ENCODE measurements at regions not wholly inside any gene's neighbourhood (a gene's known extent, or its start where the extent isn't known, plus 50 kb on each side); places are given as distances from the start of the nearest gene placed in this dataset.

DNA sequence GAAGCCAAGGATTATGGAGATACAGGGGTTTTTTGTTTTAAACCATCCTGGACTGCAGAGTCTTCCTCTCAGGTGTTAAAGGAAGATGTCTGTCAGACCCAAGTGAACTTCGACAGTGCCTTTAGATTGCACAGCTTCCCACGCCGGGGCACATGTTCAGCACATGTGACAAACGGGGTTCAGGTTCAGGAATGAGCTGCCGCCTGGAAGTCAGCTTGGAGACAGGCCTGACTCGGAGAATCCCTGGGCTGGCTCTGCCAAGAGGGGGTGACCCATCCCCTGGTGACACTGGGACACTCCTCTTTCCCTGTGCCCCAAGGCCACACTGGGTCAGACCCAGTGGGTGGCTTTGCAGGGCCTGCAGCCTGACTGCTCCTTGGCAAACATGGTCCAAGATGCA is 359.3 kb upstream of the SALL3 start:
- DNase-seq: no peak

DNA sequence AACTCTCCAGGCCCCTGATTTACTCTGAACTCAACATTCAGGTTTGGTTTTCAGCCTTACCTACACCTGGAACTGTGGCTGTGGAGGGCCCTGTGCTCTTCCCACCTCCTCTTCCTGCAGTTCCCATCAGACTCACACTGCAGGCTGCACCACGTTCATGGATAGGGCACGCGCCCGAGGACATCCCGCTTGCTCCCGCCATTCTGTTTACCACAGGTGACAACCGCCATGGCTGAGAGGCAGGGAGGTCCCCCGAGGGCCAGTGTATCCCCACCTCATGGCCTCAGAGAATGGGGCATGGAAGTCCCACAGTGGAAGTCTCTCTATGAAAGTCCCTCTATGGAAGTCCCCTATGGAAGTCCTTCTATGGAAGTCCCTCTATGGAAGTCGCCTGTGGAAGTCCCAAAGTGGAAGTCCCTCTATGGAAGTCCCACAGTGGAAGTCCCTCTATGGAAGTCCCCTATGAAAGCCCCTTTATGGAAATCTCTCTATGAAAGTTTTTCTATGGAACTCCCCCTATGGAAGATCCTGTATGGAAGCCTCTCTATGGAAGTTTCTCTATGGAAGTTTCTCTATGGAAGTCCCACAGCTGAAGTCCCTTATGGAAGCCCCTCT is 358.4 kb upstream of the SALL3 start:
- no peak for DNase-seq

DNA sequence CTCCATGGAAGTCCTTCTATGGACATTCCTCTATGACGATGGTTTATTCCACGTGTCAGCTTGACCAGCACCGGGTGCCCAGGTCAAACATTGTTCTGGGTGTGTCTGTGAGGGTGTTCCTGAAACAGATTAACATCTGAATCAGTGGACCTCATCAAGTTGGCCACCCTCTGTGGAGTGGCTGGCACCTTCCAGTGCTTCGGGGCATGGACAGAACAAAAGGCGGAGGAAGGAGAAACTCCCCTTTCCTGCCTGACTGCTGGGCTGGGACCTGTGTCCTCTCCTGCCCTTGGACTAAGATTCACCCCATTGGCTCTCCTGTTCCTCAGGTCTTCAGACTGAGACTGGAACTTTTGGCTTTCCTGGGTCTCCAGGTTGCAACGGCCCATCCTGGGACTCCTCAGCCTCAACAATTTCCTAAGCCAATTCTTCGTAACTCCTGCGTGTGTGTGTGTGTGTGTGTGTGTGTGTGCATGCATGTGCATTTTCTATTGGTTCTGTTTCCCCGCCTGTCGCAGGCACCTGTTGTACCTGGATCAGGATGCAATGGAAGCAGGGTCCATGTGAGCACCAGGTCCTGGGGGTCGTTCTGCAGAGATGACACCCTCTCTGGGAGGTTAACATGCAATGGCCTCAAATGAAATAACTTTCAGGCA is 357.2 kb upstream of the SALL3 start:
- DNase-seq: no peak

DNA sequence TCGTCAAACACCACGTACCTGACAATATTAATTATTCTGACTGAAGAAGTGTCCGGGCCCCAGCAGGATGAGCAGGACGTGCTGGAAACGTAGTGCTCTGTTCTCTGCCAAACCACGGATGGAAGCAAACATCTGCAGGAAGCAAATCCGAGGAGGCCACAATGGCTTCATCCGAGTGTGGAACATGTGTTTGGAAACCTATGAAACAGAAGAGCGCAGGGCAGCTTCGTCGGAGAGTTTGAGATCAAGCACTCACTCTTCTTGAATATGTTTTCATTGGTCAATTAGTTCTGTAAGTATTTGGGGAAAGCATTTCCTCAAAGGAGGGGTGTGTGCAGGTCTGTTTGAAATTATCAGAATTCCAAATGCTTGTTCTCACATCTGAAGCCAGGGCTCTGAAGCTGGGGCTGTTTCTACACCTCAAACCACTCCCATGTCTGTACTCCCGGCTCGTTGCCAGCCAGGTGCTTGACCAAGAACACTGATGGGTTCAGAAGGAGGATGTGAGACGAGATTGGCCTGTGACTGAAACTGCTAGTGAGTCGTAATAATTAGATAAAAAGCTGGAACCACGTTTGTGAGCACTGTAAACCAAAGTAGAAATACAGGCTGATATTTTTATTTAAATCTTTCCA is 356.6 kb upstream of the SALL3 start:
- DNase-seq: no peak

DNA sequence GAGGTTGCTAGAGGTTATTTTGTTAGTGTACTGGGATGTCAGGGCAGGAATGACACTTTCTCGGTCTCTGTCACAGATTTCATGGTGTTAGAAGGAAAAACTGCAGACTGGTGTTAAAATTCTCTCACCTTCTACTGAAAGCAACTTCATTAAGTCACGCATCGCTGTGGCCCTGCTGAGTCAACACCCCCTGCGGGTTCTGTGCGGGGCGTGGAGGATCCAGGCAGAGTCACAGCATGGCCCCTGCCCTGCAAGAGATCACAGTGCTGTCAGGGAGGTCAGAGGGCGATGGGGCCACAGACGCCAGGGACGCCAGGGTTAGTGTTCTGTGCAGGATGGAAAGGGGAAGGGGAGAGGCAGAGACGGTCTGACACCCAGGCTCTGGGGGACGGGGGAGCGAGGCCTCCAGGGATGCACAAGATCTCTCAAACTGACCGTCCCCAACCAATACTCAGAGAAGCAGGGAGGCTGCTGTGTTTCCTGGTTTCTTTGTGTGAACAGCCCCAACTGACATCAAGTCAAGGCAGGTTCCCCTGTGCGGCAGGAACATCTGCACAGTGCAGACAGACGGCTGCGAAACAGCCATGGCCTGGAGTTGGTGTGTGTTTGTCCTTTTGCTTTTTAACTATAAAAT is 354.9 kb upstream of the SALL3 start:
- DNase-seq: no peak

DNA sequence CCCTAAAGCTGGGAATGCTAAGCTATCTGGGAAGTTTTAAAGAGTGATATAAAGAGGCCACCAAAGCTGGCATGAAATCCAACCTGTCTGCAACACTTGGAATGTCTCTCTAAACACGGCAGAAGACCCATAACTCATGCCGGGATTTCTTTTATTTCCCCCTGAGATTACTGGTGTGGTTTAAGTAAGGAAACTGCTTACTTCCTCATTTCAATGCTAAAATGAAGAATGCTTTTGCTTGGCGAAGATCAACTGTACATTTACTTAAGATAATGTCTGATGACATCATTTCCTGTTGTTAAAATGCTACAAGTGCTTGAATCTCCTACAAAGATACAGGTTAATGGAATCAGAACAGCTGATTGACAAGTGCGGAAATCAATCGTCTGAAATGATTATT is 353.8 kb upstream of the SALL3 start:
- DNase-seq: no peak

DNA sequence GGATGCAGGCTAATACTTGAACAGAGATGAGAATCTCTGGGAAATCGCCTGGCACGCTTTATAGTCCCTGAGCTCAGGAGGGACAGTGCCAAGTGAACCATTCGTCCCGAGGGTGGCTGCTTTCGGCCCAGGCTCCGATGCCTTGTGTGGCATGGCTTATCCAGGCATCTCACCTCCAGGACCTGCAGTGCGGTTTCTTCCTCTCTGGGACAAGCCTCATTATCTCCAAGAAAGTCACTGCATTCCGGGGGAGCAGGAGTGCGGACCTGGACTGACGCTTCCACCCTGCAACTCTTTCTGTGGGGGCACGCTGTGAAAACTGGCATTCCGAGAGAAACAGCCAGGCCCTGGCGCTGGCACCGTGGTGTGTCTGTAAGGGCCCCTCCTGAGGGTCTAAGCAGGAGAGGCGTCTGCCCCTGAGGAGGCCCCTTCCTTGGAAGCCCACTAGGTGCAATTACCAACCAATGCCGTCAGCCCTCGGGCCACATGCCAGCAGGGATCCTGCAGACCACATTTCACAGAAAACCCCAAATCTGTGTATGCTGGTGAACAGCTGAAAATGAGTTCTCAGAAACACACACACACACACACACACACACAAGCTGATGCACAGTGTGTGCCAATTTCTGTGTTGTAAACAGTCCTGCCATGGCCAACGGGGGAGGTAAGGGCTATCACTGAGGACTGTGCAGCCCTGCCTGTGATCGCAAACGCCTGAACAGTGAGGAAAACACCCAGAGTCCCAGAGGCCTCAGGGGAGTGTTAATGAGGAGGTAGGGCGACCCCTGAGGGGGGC is 351.9 kb upstream of the SALL3 start:
- no peak for DNase-seq

DNA sequence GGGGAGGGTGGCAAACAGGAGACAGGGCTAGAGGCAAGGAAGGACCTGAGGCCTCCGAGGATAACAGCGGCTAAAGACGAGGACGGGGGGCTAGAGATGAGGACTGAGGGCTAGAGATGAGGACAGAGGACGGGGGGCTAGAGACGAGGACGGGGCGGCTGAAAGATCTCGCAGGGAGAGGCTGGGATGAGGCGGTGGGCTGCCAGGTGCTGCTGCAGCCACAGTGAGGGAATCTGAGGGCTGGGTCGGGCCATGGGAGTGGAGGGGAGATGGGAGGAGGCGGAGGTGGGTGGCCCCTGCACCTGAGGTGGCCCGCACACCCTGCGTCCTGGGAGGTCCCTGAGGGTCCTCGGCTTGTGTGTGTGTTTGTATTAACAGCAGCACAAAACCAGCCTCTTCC is 350.2 kb upstream of the SALL3 start:
- DNase-seq: no peak

DNA sequence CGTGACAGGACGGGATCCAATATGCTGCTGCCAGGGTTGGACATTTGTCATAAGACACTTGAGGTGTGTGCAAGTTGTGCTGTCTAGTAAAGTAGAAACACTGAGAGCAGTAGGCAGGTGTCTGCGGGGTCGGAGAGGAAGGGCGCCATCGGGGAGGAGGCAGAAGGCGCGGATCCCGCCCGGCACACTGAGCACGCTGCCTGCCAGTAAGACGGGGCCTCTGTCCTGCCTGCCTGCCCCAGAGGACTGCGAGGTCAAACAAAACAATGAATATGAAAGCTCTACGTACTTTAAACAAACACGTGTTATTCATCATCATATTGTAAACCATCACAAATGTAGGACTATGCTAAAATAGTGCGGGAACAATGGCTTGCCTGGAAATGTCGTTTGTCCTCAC is 349.3 kb upstream of the SALL3 start:
- DNase-seq: no peak

DNA sequence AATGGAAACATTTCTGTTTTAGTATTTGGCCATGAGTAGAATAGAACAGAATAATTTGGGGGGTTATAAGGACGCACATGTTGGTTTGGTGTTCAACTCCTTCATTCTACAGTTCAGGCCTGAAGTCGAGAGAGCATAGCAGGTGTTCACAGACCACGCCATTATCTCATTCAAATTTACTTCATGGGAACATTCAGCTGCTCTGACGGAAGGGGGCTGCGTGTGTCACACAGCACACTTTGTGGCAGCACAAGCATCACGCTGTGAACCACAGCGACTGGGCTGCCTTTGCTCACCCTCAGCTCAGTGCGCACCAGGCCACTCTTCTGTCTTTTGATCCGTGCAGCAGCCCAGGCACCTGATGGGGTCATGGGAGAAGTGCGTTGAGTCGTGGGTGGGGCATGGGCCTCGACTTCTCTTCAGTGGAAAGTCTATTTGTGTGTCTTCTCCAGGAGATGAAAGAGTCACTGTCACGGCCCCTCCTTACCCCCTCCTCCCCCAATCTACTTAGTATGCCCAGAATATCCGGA is 348.6 kb upstream of the SALL3 start:
- no peak for DNase-seq

DNA sequence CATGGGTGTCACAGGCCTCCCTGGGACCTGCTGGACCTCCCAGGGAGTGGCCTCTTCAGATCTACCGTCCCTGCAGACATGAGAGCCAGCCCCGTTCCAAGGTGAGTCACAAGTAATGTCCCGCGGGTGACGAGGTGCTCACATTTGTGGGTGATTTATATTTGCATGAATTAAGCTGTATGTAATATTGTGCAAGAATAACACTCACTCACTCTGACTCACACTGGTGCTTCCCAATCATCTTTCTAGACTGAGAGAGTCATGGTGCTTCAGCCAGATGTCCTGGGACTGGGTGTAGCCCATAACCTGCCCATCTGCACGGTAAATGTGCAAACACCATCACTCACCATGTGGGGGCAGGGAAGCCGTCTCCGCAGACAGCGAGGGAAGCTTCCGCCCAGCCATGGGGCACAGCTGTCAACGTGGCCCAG is 347.5 kb upstream of the SALL3 start:
- DNase-seq: peak in 1 of 2 donors; percentile 19

DNA sequence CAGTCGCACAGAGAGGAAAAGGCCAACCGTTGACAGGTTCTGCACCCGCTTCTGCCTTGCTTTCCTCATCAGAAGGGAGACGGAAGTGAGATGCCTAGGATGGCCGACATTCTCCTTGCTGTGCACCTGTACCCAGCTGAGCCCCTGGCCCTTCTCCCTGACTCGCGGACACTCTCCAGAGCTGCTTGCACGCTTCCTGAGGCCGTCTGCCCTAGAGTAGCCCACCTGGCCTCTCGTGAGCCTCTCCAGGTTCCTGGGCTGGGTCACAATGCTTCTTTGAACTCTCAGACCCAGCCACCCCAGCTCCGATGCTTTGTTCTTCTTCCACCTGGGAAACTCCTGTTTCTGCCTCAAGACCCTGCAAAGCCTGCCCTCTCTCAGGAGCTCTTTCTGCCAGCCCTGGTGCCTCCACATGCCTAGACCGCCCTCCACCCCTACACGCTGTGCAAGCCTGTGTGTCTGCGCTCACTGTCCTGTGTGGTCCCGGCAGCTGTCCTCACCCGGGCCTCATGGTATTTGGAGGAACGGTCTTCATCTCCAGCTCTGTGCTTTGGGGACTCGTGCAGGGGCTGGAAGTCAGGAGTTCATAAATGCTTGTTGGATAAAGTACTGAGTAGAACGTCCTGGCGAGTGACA is 345.4 kb upstream of the SALL3 start:
- no peak for DNase-seq

DNA sequence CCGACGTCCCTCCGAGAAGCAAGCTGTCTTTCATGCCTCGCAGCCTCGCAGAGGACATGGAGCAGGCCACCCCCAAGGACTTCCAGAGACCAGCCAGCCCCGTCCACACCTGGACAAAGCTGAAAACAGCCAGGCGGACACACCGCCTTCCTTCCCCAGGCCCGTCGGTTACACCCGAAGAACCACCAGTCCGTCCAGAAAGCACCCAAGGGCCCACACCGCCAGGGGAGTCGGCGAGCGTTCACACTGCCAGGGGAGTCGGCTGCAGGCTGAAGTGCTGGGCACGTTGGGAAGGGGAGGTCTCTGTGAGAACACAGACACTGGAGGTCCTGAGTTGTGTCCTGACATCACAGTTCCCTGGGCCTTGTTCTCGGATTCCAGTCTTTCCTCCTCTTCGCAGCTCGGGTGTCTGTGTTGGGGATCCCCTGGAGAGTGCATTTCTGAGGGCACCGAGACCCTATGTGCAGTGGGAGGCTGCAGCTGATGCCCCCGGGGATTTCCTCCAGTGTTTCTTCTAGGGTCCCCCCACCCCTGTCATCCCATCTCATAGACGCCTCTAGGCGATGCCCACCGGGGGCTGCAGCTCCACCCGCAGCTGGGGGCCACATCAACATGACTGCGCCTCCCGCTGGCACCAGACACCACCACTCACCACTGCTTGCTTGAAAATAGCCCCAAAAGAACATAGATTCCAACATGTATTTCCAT is 344.4 kb upstream of the SALL3 start:
- no peak for DNase-seq

DNA sequence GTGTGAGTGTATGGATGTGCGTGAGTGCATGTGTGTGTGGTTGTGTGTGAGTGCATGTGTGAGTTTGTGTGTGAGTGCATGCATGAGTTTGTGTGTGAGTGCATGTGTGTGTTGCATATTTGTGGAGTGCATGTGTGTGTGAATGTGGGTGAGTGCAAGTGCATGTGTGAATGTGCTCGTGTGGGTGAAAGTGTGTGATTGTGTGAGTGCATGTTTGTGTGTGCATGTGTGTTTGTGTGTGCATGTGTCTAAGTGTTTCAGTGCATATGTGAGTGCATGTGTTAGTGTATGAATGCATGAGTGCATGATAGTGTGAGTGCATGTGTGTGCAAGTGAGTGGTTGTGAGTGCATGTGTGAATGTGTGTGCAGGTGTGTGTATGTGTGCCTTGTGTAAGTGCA is 343.4 kb upstream of the SALL3 start:
- DNase-seq: no peak

DNA sequence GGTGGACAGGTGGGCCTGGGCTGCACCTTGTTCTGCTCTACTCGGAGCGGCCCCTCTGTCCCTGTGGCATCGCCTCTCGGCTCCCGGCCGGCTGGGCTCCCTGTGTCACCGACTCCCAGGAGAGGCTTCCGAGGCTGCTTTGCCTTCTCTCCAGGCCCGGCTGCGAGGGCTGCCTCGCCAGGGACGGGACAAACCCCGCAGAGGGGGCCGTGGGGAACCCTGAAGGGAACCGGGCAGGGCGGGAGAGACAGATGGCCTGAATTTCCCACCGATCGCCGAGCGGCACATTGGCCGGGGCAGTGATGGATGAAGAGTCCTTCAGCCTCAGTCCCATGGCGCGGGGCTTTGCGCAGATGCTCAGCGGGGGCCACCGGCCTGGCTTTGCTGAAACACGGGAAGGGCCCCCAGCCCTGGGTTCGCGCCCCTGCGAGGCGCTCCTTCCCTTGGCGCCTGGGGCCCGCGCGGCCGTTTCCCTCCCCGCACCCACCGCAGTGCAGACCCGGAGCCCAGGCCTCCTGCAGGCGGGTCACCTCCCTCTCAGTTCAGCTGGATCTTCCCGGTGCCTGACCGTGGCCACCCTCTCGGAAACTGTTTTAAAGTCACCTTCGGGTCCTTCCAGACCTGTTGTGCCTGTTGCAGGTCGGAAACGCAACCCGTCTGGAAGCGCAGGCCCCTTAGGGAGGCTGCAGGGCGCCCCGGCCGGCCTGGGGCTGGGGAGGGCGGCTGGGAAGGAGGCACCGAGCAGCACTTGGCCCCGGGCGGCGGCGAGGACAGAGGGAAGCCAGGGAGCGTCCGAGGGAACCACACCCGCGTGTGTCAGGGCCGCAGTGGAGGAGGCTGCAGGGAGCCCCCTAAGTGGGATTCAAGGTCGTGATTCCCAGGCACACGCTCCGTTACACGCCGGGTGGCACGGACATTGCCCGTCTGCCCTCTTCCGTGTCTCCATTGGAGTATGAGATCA is 341.9 kb upstream of the SALL3 start:
- DNase-seq: no peak

DNA sequence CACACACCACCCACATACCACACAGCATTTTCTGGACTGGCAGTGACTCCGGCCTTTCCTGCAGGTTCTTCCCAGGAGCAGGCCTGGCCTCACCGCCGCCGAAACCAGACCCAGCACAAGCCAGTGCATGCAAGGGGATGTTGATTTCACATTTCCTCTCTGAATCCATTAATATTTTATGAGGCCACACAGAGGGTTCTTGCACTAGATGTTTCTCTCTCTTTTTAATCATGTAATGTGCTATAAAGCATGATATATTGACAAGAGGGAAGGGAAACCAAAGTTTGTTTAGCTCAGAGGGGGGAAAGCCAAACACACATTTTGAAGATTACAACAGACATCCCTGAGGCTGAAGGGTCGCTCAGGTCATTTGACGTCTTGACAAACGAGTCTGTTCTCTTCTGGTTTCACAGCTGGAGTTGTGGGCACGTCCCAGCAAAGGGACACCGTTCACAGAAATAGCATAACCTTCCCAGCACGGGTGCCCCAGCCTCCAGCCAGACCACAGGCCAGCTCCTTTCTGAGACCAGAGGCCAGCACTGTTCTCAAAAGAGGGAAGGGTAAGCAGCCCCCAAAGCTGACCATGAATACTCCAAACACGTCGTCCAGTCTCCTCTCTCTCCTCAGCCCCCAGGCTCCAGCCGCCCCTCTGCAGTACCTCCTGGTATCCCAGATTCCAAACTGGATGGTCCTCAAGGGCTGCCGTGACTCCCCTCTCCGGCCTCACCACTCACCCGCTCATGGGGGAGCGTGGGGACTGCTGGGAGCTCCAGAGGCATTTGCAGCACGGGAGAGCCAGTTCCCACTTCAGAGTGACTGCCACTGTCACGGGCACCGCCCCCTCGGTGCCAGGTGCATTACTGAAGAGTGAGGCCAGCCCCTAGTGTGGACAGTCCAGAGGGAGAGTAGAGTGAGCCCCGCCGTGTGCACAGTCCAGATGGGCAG is 340.3 kb upstream of the SALL3 start:
- no peak for DNase-seq

DNA sequence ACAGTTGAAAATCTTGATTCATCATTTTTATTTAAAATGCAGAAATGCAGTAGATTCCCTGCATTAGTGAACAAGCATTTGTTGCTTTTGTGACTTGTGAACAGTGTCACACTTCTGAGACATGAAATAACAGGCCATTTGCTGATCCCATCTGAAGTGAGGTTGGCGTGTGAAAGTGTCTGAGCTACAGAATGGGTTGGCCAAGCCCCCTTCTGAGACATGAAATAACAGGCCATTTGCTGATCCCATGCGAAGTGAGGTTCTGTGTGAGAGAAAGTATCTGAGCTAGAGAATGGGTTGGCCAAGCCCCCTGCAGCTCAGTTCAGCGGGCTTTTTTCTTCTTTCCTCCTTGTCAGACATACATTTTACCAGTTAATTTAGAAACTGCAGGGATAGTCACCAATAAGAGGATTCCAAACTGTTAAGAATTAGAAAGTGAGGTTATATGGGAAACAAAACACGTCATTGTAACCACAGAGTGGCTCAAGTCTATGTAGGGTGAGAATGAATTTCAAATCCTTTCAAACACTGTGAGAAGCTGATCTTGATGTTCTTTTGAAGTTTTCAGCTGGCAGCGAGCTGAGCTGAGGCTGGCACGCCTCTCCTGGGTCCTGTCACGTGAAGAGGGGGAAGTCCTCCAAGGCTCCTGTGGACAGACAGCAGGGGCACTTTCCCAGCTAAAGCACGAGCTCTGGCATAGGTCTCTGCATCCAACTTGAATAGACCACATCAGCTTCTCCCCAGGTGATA is 339.2 kb upstream of the SALL3 start:
- DNase-seq: no peak

DNA sequence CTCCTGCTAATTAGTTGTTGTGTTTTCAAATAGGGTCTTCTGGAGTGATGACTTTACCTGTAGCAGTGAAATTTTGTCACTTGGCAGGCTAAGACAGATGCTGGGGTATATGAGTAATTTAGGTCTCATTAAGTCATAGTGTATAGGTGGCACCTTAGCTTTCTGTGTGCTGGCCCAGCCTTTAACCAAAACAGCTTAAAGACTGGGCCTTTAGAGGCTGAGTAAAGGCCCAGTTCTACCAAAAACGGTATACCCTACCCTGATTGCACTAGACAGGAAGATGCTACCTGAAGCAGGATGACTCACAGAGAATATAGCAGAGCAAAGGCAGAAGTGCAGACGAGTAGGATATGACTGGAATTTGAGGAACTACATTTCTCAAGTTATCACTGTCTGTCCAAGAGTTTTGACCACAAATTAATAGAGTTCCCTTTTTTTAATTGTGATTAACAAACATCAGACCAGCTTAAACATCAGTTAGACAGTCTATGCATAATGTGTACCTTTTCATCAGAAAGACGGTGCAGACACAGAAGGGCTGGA is 337.9 kb upstream of the SALL3 start:
- DNase-seq: no peak
